COR-L47 (cell line): ENCODE measurements at regions not wholly inside any gene's neighbourhood (a gene's known extent, or its start where the extent isn't known, plus 50 kb on each side); places are given as distances from the start of the nearest gene placed in this dataset.
"Not testable (repeated sequence)": the region's sequence is repeated elsewhere in the genome, so short reads cannot be mapped to it uniquely, and the experiment has no call there.

Experiments used
- DNase-seq: peaks from one replicate; lab custom pipeline; 2025; lab: John Stamatoyannopoulos, UW

- DNase-seq = no peak
Measured at GRCh38 chr12:116432314-116432750, 126.8 kb upstream of the MAP1LC3B2 start.

GRCh38 chr12:116433249-116433648, 125.9 kb upstream of the MAP1LC3B2 start:
- DNase-seq = no peak

- DNase-seq = no peak
Measured at GRCh38 chr12:116434155-116435011, 124.8 kb upstream of the MAP1LC3B2 start.

GRCh38 chr12:116435984-116436383, 123.2 kb upstream of the MAP1LC3B2 start:
- DNase-seq = no peak

GRCh38 chr12:116436561-116437249, 122.5 kb upstream of the MAP1LC3B2 start:
- DNase-seq = no peak

- DNase-seq = no peak
Measured at GRCh38 chr12:116441292-116441691, 117.9 kb upstream of the MAP1LC3B2 start.

GRCh38 chr12:116442304-116442703, 116.9 kb upstream of the MAP1LC3B2 start:
- no peak for DNase-seq

GRCh38 chr12:116442946-116443345, 116.2 kb upstream of the MAP1LC3B2 start:
- DNase-seq = no peak

- no peak for DNase-seq
Measured at GRCh38 chr12:116443821-116444589, 115.2 kb upstream of the MAP1LC3B2 start.

- no peak for DNase-seq
Measured at GRCh38 chr12:116444590-116444943, 114.6 kb upstream of the MAP1LC3B2 start.

GRCh38 chr12:116448165-116448739, 110.9 kb upstream of the MAP1LC3B2 start:
- no peak for DNase-seq

- DNase-seq = no peak
Measured at GRCh38 chr12:116450406-116450910, 108.7 kb upstream of the MAP1LC3B2 start.

- not testable (repeated sequence) for DNase-seq
Measured at GRCh38 chr12:116452975-116453374, 106.2 kb upstream of the MAP1LC3B2 start.

GRCh38 chr12:116453631-116454030, 105.5 kb upstream of the MAP1LC3B2 start:
- no peak for DNase-seq

- DNase-seq = no peak
Measured at GRCh38 chr12:116454076-116454475, 105.1 kb upstream of the MAP1LC3B2 start.

- DNase-seq = no peak
Measured at GRCh38 chr12:116454950-116455447, 104.2 kb upstream of the MAP1LC3B2 start.

GRCh38 chr12:116455540-116456329, 103.4 kb upstream of the MAP1LC3B2 start:
- no peak for DNase-seq

- no peak for DNase-seq
Measured at GRCh38 chr12:116456330-116457082, 102.7 kb upstream of the MAP1LC3B2 start.

- no peak for DNase-seq
Measured at GRCh38 chr12:116458492-116458891, 100.7 kb upstream of the MAP1LC3B2 start.
